Ovary (tissue), 7 donors: ENCODE measurements at regions not wholly inside any gene's neighbourhood (a gene's known extent, or its start where the extent isn't known, plus 50 kb on each side); places are given as distances from the start of the nearest gene placed in this dataset.

Source experiments
- DNase-seq, 5 donors: peaks; one replicate each; pipeline ENCODE4 v3.0.0-alpha.2; 2019 to 2020
- H3K27ac ChIP-seq, 2 donors: fragments of 200-600 bp; one replicate each; pipeline versions ENCODE4 v1.5.1 to v1.8.0; 2019 to 2022
- H3K27me3 ChIP-seq: fragments of 200-600 bp; one replicate; pipeline ENCODE4 v1.8.0; 2022
- H3K36me3 ChIP-seq: fragments of 200-600 bp; sonication (generic); one replicate; pipeline ENCODE4 v1.5.1; 2019
- H3K4me1 ChIP-seq: one replicate; pipeline ENCODE4 v1.8.1; 2013; ENCODE audit warnings: mild to moderate bottlenecking, moderate library complexity; ENCODE audit not compliant: insufficient read depth
- H3K4me3 ChIP-seq: fragments of 200-600 bp; sonication (generic); one replicate; pipeline ENCODE4 v1.5.1; 2017
- H3K9me3 ChIP-seq, 2 donors: fragments of 200-600 bp in 1 of 2; sonication (generic) in 1 of 2; one replicate each; pipeline versions ENCODE4 v1.5.1 to v1.8.1; 2013 to 2019; ENCODE audit warnings: mild to moderate bottlenecking in 1 of 2, moderate library complexity in 1 of 2
- EP300 ChIP-seq: sonication (generic); formaldehyde crosslinking; IDR thresholded peaks from one replicate; pipeline ENCODE4 v1.6.1; 2017; ENCODE audit warnings: antibody characterized with exemption
- POLR2A ChIP-seq: fragments of 450-650 bp; IDR thresholded peaks from one replicate; pipeline ENCODE4 v1.6.1; 2017; ENCODE audit warnings: antibody characterized with exemption, mild to moderate bottlenecking, moderate library complexity
- WGBS, 3 donors: extraction: QIAGEN DNeasy Blood & Tissue Kit in 1 of 3; methylation state at CpG; one replicate each; pipeline versions ENCODE4 v1.1.5 to v1.1.7; 2013 to 2017; 5-methylcytosine and 5-hydroxymethylcytosine counted together
- intact Hi-C, 4 donors: fragments of 100-400 bp; cut with DNase I; formaldehyde crosslinking; loops; one replicate each; pipeline versions ENCODE4 v1.11.0 to v1.15.1; 2022 to 2023
- TF ChIP-seq, protein P1 (sequence below), 3 donors: fragments of 450-650 bp in 2 of 3; fragments of 200-600 bp in 1 of 3; IDR thresholded peaks; one replicate each; pipeline versions ENCODE4 v1.5.1 to v1.8.0; 2016 to 2022; ENCODE audit warnings: antibody characterized with exemption in 3 of 3, mild to moderate bottlenecking in 1 of 3
- donor health status: DM: no; HTN: no; CAD: no; lungs with moderate emphysema.
- donor health status: DM: no; HTN: no; CAD: no.
- donor health status: Bipolar disorder and iron deficiency.
- donor health status: DM: no; HTN: no; CAD: no.
- donor health status: DM: yes; HTN: yes; CAD: no.

- Histone ChIP-seq H3K27ac (no peak overlapping the region), H3K4me3 (no peak overlapping the region), H3K36me3 (no peaks in the 10 kb centered on the region), H3K4me1 (no peaks in the 10 kb centered on the region), H3K9me3 (no peaks in the 10 kb centered on the region), H3K27me3 (no peaks in the 10 kb centered on the region)
- intact Hi-C loops: no loop called here
- DNase-seq: no peak
- TF ChIP-seq, protein P1, sequence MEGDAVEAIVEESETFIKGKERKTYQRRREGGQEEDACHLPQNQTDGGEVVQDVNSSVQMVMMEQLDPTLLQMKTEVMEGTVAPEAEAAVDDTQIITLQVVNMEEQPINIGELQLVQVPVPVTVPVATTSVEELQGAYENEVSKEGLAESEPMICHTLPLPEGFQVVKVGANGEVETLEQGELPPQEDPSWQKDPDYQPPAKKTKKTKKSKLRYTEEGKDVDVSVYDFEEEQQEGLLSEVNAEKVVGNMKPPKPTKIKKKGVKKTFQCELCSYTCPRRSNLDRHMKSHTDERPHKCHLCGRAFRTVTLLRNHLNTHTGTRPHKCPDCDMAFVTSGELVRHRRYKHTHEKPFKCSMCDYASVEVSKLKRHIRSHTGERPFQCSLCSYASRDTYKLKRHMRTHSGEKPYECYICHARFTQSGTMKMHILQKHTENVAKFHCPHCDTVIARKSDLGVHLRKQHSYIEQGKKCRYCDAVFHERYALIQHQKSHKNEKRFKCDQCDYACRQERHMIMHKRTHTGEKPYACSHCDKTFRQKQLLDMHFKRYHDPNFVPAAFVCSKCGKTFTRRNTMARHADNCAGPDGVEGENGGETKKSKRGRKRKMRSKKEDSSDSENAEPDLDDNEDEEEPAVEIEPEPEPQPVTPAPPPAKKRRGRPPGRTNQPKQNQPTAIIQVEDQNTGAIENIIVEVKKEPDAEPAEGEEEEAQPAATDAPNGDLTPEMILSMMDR (IDR thresholded peaks at IDR 0.05): no peak
- no peak for TF ChIP-seq EP300
- TF ChIP-seq POLR2A: no peak
- 87 to 98% (median 97%) methylated on average over 2 of the region's 2 CpGs for WGBS, 3 donors
Measured at GRCh38 chr1:14129009-14129408, 429.0 kb downstream of the PRDM2 start.

DNA sequence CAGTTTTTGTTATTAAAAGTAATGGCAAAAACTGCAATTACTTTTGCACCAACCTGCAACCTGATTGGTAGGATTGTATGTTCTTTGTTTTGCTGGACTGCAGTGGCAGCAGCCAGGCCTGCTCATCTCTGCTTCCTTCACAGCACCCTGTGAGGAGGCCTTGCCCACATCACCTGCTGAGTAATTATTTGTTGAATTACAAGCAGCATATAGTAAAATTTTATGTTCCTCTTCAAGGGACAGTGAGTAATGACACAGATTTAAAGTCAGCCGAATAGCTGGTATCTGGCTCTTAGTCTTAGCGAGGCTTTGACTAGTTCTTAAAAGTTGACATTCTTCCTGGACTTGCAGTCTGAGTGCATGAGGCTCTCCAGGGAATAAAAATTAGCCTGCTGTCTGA is 435.1 kb downstream of the PRDM2 start:
- 60 to 63% (median 62%) methylated on average over 2 of the region's 2 CpGs for WGBS, 3 donors
- Histone ChIP-seq H3K4me3 (no peak overlapping the region), H3K9me3 (no peaks in the 10 kb centered on the region), H3K27me3 (no peaks in the 10 kb centered on the region), H3K36me3 (no peaks in the 10 kb centered on the region), H3K27ac (no peak overlapping the region), H3K4me1 (no peaks in the 10 kb centered on the region)
- TF ChIP-seq EP300: no peak
- TF ChIP-seq, protein P1 (IDR thresholded peaks at IDR 0.05): no peak
- TF ChIP-seq POLR2A: no peak
- intact Hi-C loops: no loop called here
- no peak for DNase-seq

- TF ChIP-seq POLR2A (no peak), EP300 (no peak)
- TF ChIP-seq, protein P1 (IDR thresholded peaks at IDR 0.05): no peak
- intact Hi-C loops: no loop called here
- Histone ChIP-seq H3K4me3 (no peak overlapping the region), H3K27ac (no peak overlapping the region), H3K36me3 (no peaks in the 10 kb centered on the region), H3K4me1 (peaks cover 4% of the 10 kb centered on the region), H3K27me3 (no peaks in the 10 kb centered on the region), H3K9me3 (no peaks in the 10 kb centered on the region)
- 55 to 75% (median 59%) methylated on average over 6 of the region's 6 CpGs for WGBS, 3 donors
- DNase-seq: no peak
Measured at GRCh38 chr1:14136152-14136763, 436.3 kb downstream of the PRDM2 start.

GRCh38 chr1:14136881-14137280 is 436.9 kb downstream of the PRDM2 start:
- intact Hi-C loops: no loop called here
- DNase-seq: no peak
- no peak for TF ChIP-seq POLR2A
- TF ChIP-seq, protein P1 (IDR thresholded peaks at IDR 0.05): no peak
- TF ChIP-seq EP300: no peak
- Histone ChIP-seq H3K27ac (no peak overlapping the region), H3K27me3 (no peaks in the 10 kb centered on the region), H3K4me1 (peaks cover 4% of the 10 kb centered on the region), H3K9me3 (no peaks in the 10 kb centered on the region), H3K36me3 (no peaks in the 10 kb centered on the region), H3K4me3 (no peak overlapping the region)
- 72 to 74% (median 73%) methylated on average over 5 of the region's 5 CpGs for WGBS, 3 donors
